GM21723 (cell line): ENCODE measurements at regions not wholly inside any gene's neighbourhood (a gene's known extent, or its start where the extent isn't known, plus 50 kb on each side); places are given as distances from the start of the nearest gene placed in this dataset.

ENCODE experiments used
- ATAC-seq: cut with Tn5 transposase; IDR thresholded peaks from one replicate; pipeline ENCODE4 v1.9.1; 2021; ENCODE audit warnings: mild to moderate bottlenecking, moderate library complexity; ENCODE audit not compliant: unreplicated experiment

GRCh38 chr4:80124246-80125211, 51.5 kb upstream of the ANTXR2 start:
- ATAC-seq = no peak
